Astrocyte of the spinal cord (primary cell): ENCODE measurements at regions not wholly inside any gene's neighbourhood (a gene's known extent, or its start where the extent isn't known, plus 50 kb on each side); places are given as distances from the start of the nearest gene placed in this dataset.

Experiments
- DNase-seq: peaks from one replicate; pipeline ENCODE4 v3.0.0; 2011; ENCODE audit warnings: low read depth, low spot score
- H3K4me3 ChIP-seq: 2 replicates; pipeline ENCODE4 v1.5.1; 2011; ENCODE audit warnings: low read depth, mild to moderate bottlenecking, low read length, moderate library complexity
- CTCF ChIP-seq: IDR thresholded peaks from 2 replicates; pipeline ENCODE4 v1.5.1; 2012; ENCODE audit warnings: low read depth, mild to moderate bottlenecking, low read length, inconsistent platforms
- in situ Hi-C: cut with HindIII; loops from 2 replicates; pipeline ENCODE4 v1.10.0; 2017; ENCODE audit warnings: low sequenced_read_pairs

DNA sequence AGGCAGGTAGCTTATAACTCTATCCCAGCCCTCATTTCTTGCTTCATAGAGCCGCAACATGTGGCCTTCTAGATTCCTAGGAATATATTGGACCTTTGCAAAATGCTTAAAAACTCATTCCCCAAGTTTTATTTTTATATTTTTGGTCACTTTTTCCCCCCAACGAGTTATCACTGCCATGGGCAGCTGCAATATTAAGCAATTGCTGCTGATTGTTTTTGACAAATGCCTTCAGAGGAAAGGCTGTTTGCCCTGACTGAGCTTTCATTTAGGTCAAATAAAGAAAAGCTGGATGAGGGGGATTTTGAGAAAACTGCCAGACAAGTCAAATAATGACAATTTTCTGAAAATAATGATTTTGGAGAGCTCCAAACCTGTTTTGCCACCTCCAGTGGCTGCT is 976.9 kb upstream of the MBL2 start:
- TF ChIP-seq CTCF = no peak
- no peak for DNase-seq
- H3K4me3 ChIP-seq = no peak overlapping the region
- in situ Hi-C loops = no loop called here

- TF ChIP-seq CTCF = no peak
- in situ Hi-C loops = no loop called here
Measured at GRCh38 chr10:53748319-53748718, 975.7 kb upstream of the MBL2 start.

DNA sequence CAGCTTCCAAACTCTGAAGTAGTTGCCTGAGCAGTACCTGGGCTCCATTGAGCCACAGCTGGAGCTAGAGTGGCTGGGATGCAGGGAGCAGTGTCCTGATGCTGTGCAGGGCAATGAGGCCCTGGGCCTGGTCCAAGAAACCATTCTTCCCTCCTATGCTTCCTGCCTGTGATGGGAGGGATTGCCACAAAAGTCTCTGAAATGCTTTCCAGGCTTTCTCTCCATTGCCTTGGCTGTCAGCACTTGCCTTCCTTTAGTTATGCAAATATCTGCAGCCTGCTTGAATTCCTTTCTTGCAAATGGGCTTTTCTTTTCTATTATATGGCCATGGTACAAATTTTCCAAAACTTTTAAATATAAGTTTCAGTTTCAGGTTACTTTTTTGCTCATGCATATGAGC is 972.2 kb upstream of the MBL2 start:
- TF ChIP-seq CTCF = no peak
- no peak overlapping the region for H3K4me3 ChIP-seq
- in situ Hi-C loops = no loop called here
- DNase-seq = no peak

More at GRCh38 chr10:53748319-53748718, 975.7 kb upstream of the MBL2 start:
- H3K4me3 ChIP-seq = no peak overlapping the region
- DNase-seq = no peak

DNA sequence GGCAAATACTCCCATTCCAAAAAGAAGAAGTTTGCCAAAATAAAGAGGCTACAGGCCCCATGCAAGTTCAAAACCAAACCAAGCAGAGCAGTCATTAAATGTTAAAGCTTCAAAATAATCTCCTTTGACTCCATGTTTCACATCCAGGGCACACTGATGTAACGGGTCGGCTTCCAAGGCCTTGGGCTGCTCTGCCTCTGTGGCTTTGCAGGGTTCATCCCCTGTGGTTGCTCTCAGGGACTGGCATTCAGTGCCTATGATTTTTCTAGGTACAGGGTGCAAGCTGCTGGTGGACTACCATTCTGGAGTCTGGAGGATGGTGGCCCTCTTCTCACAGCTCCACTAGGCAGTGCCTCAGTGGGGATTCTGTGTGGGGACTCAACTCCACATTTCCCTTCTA is 971.6 kb upstream of the MBL2 start:
- no peak for TF ChIP-seq CTCF
- no peak for DNase-seq
- H3K4me3 ChIP-seq = no peak overlapping the region
- in situ Hi-C loops = no loop called here

GRCh38 chr10:53737132-53737531 is 964.5 kb upstream of the MBL2 start:
- DNase-seq = no peak
- no peak for TF ChIP-seq CTCF
- in situ Hi-C loops = no loop called here
- H3K4me3 ChIP-seq = no peak overlapping the region

GRCh38 chr10:53726921-53727320 is 954.3 kb upstream of the MBL2 start:
- TF ChIP-seq CTCF = no peak
- no peak for DNase-seq
- H3K4me3 ChIP-seq = no peak overlapping the region
- in situ Hi-C loops = no loop called here

- no peak for TF ChIP-seq CTCF
- in situ Hi-C loops = no loop called here
- H3K4me3 ChIP-seq = no peak overlapping the region
- no peak for DNase-seq
Measured at GRCh38 chr10:53724581-53724980, 952.0 kb upstream of the MBL2 start.
